HG02885 (cell line): ENCODE measurements at regions not wholly inside any gene's neighbourhood (a gene's known extent, or its start where the extent isn't known, plus 50 kb on each side); places are given as distances from the start of the nearest gene placed in this dataset.

ENCODE experiments used
- ATAC-seq: cut with Tn5 transposase; IDR thresholded peaks from one replicate; pipeline ENCODE4 v1.9.1; 2021; ENCODE audit warnings: mild to moderate bottlenecking; ENCODE audit not compliant: unreplicated experiment, poor library complexity

DNA sequence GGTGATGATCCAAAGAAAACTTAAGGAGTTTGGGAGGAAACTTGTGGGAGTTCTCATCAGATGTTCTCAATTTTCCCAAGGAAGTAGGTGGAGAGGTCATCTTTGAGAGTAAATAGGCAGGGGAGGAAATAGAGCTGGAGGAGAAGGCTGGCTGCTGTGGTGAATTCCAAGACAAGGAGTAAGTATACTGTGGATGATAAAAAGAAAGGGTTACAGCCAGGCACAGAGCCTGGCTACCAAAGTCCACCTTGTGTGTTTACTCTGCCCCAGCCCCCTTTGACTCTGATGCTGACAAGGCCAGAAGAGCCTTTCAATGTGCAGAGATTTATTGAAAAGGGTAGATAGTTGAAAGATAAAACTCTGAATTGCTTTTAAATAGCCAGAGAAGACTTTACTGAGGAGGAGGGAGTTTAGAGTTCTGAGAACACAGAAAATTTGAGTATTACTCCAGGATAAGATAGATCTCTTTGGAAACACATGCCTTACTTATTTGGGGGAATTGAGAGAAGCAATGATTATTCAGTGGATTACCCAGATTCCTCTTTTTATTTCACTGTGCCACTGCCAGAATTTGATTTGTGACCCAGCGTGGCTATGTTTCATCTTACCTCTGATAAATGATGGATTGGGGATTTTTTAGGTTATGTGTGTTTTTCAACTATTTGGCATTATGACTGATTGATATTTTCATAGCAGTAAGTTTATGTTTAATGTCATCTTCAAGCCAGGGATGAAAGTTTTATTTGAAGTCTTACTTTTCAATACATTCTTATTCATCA lies 182.6 kb upstream of the JAG1 start:
- ATAC-seq, result no peak

GRCh38 chr20:10857352-10858070 lies 183.7 kb upstream of the JAG1 start:
- no peak for ATAC-seq

- no peak for ATAC-seq
These were observed 187.3 kb upstream of the JAG1 start for GRCh38 chr20:10861090-10861489.

- ATAC-seq, result no peak
These were observed 187.8 kb upstream of the JAG1 start for GRCh38 chr20:10861619-10862018.

DNA sequence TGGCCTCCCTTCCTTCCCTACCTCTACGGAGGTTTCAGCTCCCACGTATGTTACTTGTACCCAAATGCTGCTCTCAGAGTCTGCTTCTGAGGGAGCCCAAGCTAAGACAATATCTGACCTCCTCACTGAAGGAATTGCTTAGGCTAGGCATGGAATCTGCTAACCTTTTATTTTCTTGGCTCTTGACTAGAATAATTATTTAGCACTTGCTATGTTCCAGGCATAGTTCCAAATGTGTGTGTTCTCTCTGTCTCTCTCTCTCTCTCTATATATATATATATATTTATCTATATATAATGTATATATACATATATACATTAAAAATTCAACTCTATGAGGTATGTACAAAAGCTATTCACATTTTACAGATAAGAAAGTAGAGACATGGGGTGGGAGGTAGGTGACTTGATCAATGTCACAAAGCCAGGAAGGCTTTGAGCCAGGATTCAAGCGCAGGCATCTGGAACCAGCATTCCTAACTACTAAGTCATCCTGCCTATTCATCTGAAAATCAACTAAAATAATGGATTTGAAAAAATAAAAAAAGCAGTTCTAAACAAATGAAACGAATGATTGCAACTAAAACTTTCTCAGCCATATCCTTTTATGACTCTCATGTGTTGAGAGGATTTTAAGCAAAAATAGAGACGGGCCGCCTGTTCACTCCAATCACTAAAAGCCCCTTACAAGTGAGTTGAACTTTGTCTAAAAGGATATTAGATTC lies 189.7 kb upstream of the JAG1 start:
- ATAC-seq, result no peak

- ATAC-seq, result no peak
These were observed 190.4 kb upstream of the JAG1 start for GRCh38 chr20:10864076-10864672.

- no peak for ATAC-seq
These were observed 194.5 kb upstream of the JAG1 start for GRCh38 chr20:10868299-10868698.

DNA sequence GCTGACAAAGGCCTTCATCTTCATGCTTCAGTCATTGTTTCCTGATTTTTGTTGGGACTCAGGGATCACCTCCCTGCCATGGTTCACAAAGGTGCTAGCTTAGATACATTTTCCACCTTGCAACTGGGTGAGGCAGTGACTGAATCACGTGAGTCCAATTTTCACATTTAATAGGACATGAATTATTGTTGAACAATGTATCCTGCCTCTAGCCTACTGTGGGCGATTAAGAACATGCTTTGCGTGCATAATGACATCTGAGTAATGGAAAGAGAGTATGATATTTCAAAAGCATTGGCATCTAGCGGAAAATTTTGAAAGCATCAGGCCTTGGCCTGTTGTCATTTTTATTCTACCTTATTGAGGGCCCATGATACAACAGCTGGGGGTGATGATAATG lies 199.2 kb upstream of the JAG1 start:
- no peak for ATAC-seq

DNA sequence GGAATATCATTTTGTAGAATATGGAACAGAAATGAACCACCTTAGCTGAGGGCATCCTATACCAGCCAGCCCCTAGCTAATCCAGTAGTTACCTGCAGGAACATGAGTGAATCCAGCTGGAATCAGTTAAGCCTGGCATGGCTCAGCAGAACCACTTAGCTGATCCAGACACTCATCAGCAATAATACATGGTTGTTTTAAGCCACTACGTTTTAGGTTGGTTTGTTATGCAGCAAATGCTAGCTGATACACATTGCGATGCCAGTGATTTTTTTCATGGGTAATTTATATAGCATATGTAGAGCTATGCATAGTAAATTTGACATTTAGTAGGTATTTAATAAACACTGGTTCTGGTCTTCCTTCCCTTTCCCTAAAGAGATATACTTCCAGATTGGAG lies 201.9 kb upstream of the JAG1 start:
- ATAC-seq, result no peak

DNA sequence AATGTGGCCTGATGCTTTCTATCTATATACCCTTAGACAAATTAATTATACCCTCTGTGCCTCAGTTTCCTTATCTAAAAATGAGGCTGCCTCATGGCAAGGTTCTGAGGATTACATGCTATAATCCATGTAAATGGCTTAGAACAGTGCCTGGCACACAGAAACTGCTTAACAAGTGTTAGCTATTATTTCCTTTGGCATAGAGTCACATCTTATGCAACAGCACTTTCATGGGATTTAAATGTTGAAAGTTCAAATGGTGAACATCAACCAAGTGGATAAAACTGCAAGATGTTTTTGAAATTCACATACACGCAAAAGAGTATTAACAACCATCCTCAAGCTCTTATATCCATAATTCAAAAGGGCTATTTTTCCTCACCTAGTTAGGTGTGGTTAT lies 202.8 kb upstream of the JAG1 start:
- ATAC-seq, result no peak

- no peak for ATAC-seq
These were observed 203.5 kb upstream of the JAG1 start for GRCh38 chr20:10877342-10877741.

DNA sequence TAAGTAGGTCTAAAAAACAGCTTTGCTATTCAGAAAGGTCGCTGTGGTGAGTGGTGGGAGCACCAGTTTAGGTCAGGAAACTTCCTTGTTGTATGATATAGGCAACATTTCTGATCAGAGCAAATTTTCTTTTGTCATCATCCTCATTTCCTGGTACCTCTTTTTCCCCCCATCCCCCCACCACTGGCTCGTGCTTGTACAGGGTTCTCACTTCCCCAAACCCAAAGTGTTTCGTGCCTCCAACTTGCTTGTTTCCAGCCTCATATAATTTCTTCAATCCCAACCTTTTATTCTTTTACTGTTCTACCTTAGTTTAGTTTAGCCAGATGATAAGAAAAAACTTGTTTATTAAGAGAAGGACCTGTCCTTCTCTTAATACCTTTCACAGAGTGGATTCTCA lies 209.4 kb upstream of the JAG1 start:
- ATAC-seq, result no peak

- no peak for ATAC-seq
These were observed 219.5 kb upstream of the JAG1 start for GRCh38 chr20:10893321-10893720.

- ATAC-seq, result no peak
These were observed 223.5 kb upstream of the JAG1 start for GRCh38 chr20:10897336-10897735.

DNA sequence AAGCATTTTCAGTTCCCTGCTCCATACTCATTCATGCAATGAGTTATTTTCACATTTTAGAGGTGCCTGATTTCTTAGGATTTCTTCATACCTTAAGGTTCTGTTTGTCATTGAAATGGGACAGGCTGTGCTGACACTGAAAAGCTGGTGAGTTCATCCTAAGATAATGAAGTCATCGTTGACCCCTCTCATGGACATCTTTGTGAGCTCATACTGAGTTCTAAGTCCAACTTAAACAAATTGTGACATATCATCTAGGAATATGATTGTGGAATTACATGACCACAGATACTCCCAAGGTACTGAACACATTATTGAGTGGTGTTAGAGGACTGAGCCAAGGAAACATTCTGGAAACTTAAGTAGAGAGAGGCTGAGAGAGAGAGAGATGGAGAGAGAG lies 224.8 kb upstream of the JAG1 start:
- no peak for ATAC-seq

DNA sequence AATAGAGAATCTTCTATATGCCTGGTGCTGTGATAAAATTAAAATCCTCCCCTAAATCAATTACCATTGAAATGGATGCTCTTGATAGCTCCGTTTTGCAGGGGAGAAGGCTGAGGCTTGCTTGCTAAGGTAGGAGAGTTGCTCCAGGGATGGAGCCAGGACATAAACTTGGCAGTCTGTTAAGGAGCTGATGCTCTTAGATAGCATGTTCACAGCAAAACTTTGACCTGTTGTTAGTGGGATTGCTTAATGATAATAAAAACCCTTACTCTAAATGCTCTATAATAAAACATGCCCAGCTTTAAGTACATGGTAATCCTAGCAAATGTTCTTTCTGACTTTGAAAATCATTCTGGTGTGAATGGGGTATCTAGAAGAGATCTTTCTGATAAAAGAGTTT lies 228.4 kb upstream of the JAG1 start:
- ATAC-seq, result no peak

DNA sequence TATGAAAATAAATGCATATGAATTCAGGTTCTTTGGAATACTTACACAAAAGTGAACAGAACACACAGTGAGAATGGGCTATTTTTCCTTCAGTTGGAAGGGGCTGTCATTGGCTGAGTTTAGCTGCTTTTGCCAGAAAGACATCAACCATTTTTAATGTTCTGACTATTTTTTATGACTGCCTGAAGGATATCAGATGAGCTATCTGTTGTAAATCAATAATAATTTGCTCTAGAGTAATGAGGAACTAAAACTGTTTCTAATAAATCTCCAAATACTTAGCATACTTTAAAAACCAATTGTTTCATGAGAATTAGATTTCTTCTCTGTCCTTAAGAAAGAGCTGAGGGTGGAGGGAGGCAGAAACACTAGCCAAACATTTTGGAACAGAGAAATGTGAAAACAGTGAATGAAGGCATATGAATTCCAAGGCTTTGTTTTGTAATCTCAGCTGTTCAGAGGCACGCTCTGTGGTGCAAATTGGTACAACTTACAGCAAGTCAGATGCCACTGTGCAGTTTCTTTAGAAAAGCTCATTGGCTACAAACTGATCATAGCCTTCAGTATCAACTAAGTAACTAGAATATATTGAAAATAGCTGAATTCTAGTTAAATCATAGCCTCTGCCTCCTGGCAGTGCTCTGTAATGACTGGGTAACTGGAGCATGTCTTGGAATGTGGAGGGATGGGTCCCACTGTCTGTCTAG lies 228.9 kb upstream of the JAG1 start:
- ATAC-seq, result no peak

DNA sequence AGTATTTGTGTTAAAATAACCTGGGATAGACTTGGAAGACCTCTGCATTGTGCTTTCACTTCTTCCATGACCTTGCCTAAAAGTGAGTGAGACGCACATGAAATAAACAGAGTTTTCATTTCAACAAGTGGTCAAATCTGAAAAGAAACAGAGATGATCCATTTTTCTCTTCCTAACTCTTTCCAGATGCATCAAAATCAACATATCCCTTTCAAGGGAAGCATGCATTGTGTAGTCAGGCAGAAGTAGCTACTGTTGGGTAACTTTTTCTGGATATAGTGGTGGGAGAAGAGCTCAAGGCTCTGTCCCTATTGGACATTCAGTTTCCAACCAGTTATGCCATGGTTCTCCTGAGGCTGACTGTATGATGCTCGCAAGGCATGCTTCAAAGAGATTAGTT lies 233.0 kb upstream of the JAG1 start:
- no peak for ATAC-seq

- ATAC-seq, result no peak
These were observed 236.0 kb upstream of the JAG1 start for GRCh38 chr20:10909803-10910202.

- ATAC-seq, result no peak
These were observed 236.9 kb upstream of the JAG1 start for GRCh38 chr20:10910535-10911178.
